Neural progenitor cell (in vitro differentiated cells): ENCODE measurements at regions not wholly inside any gene's neighbourhood (a gene's known extent, or its start where the extent isn't known, plus 50 kb on each side); places are given as distances from the start of the nearest gene placed in this dataset.
"Not testable (repeated sequence)": the region's sequence is repeated elsewhere in the genome, so short reads cannot be mapped to it uniquely, and the experiment has no call there.

Experiments used
- DNase-seq: peaks from one replicate; pipeline ENCODE4 v3.0.0-alpha.2; 2016; ENCODE audit warnings: low spot score
- H2AFZ ChIP-seq: fragments of 200-600 bp; sonication (generic); replicated peaks from 2 replicates; pipeline ENCODE4 v1.6.1; 2016; ENCODE audit warnings: antibody characterized with exemption
- H3F3A ChIP-seq: fragments of 200-600 bp; sonication (generic); 2 replicates; pipeline ENCODE4 v1.6.1; 2016; ENCODE audit warnings: antibody characterized with exemption, low read depth
- H3K27ac ChIP-seq: fragments of 200-600 bp; sonication (generic); 2 replicates; pipeline ENCODE4 v1.5.1; 2016; ENCODE audit warnings: mild to moderate bottlenecking
- H3K27me3 ChIP-seq: fragments of 200-600 bp; sonication (generic); 2 replicates; pipeline ENCODE4 v1.6.1; 2016; ENCODE audit warnings: mild to moderate bottlenecking, moderate library complexity
- H3K36me3 ChIP-seq: fragments of 200-600 bp; sonication (generic); 2 replicates; pipeline ENCODE4 v1.5.1; 2016
- H3K4me1 ChIP-seq: fragments of 200-600 bp; sonication (generic); 2 replicates; pipeline ENCODE4 v1.6.1; 2016; ENCODE audit warnings: mixed run types
- H3K4me2 ChIP-seq: fragments of 200-600 bp; sonication (generic); 2 replicates; pipeline ENCODE4 v1.6.1; 2016
- H3K4me3 ChIP-seq: fragments of 200-600 bp; sonication (generic); 2 replicates; pipeline ENCODE4 v1.5.1; 2016
- H3K79me2 ChIP-seq: fragments of 200-600 bp; sonication (generic); 2 replicates; pipeline ENCODE4 v1.6.1; 2016; ENCODE audit warnings: low read depth
- H3K9ac ChIP-seq: fragments of 200-600 bp; sonication (generic); 2 replicates; pipeline ENCODE4 v1.6.1; 2016
- H3K9me3 ChIP-seq: fragments of 200-600 bp; sonication (generic); 2 replicates; pipeline ENCODE4 v1.5.1; 2016; ENCODE audit warnings: low read depth
- H4K20me1 ChIP-seq: fragments of 200-600 bp; sonication (generic); 2 replicates; pipeline ENCODE4 v1.6.1; 2016; ENCODE audit warnings: low read depth
- H3K27ac Mint-ChIP-seq: 3 replicates; pipeline ENCODE4 v1.8.0; 2021; ENCODE audit warnings: mixed read lengths
- H3K27me3 Mint-ChIP-seq: 2 replicates; pipeline ENCODE4 v1.8.0; 2022; ENCODE audit warnings: low read depth, mild to moderate bottlenecking, inconsistent platforms, moderate library complexity, mixed read lengths; ENCODE audit not compliant: insufficient read depth
- H3K36me3 Mint-ChIP-seq: 3 replicates; pipeline ENCODE4 v1.8.0; 2021; ENCODE audit warnings: mixed read lengths
- H3K4me1 Mint-ChIP-seq: 3 replicates; pipeline ENCODE4 v1.8.0; 2021; ENCODE audit warnings: mixed read lengths
- H3K4me3 Mint-ChIP-seq: 3 replicates; pipeline ENCODE4 v1.8.0; 2021; ENCODE audit warnings: mild to moderate bottlenecking, moderate library complexity, mixed read lengths
- H3K9me3 Mint-ChIP-seq: 3 replicates; pipeline ENCODE4 v1.8.0; 2020; ENCODE audit warnings: mixed read lengths
- CTCF ChIP-seq: fragments of 200-600 bp; sonication (generic); IDR thresholded peaks from 2 replicates; pipeline ENCODE4 v1.5.1; 2017; ENCODE audit warnings: antibody characterized with exemption, mild to moderate bottlenecking
- EZH2 ChIP-seq: fragments of 200-600 bp; sonication (generic); IDR thresholded peaks from 2 replicates; pipeline ENCODE4 v1.6.1; 2017; ENCODE audit warnings: antibody characterized with exemption, mild to moderate bottlenecking, moderate library complexity
- EZH2phosphoT487 ChIP-seq: fragments of 200-600 bp; sonication (generic); IDR thresholded peaks from 2 replicates; pipeline ENCODE4 v1.6.1; 2017; ENCODE audit warnings: antibody characterized with exemption

GRCh38 chr11:49377978-49378377, 169.6 kb upstream of the FOLH1 start:
- H3K4me1 ChIP-seq = no peaks in the 10 kb centered on the region
- H3K4me2 ChIP-seq = peak overlapping the region; percentile 45
- peaks cover 13% of the 10 kb centered on the region for H3F3A ChIP-seq
- no peaks in the 10 kb centered on the region for H4K20me1 ChIP-seq
- Mint-ChIP-seq H3K4me3 (no peak overlapping the region), H3K36me3 (no peaks in the 10 kb centered on the region), H3K4me1 (no peaks in the 10 kb centered on the region), H3K27me3 (no peaks in the 10 kb centered on the region), H3K9me3 (peaks cover under 1% of the 10 kb centered on the region), H3K27ac (no peak overlapping the region)
- no peaks in the 10 kb centered on the region for H3K9me3 ChIP-seq
- TF ChIP-seq CTCF = no peak
- no peak for TF ChIP-seq EZH2
- no peak for TF ChIP-seq EZH2phosphoT487
- H3K79me2 ChIP-seq = no peaks in the 10 kb centered on the region
- H3K27me3 ChIP-seq = no peaks in the 10 kb centered on the region
- H3K9ac ChIP-seq = no peak overlapping the region
- no peaks in the 10 kb centered on the region for H3K36me3 ChIP-seq
- no peak overlapping the region for H3K27ac ChIP-seq
- H2AFZ ChIP-seq = peak overlapping the region; percentile 39
- peak; percentile 12 for DNase-seq
- H3K4me3 ChIP-seq = no peak overlapping the region

- not testable (repeated sequence) for H3K36me3 Mint-ChIP-seq, H4K20me1 ChIP-seq, H3K27ac Mint-ChIP-seq, H3K4me1 Mint-ChIP-seq, H3K27me3 ChIP-seq, H3K79me2 ChIP-seq, H3K9me3 ChIP-seq, H3K4me3 ChIP-seq, H3K4me1 ChIP-seq, H3K9me3 Mint-ChIP-seq, H3K36me3 ChIP-seq, H3K27ac ChIP-seq, H3K4me3 Mint-ChIP-seq, H3K27me3 Mint-ChIP-seq, DNase-seq, H3K4me2 ChIP-seq, H3K9ac ChIP-seq
- Histone ChIP-seq H2AFZ (peak overlapping the region; percentile 37), H3F3A (peaks cover 13% of the 10 kb centered on the region)
These were observed 165.5 kb upstream of the FOLH1 start for GRCh38 chr11:49373866-49374265.

GRCh38 chr11:49373385-49373784, 165.0 kb upstream of the FOLH1 start:
- H3K36me3 Mint-ChIP-seq = not testable (repeated sequence)

GRCh38 chr11:49372137-49372536, 163.7 kb upstream of the FOLH1 start:
- not testable (repeated sequence) for H3K9me3 Mint-ChIP-seq, H3F3A ChIP-seq, H3K27ac Mint-ChIP-seq, H3K4me2 ChIP-seq, H3K36me3 Mint-ChIP-seq, DNase-seq, H3K9ac ChIP-seq, H2AFZ ChIP-seq, H4K20me1 ChIP-seq, H3K4me3 Mint-ChIP-seq, H3K36me3 ChIP-seq, H3K4me3 ChIP-seq, H3K79me2 ChIP-seq, H3K4me1 Mint-ChIP-seq, H3K4me1 ChIP-seq, H3K27me3 ChIP-seq, H3K9me3 ChIP-seq, H3K27ac ChIP-seq, H3K27me3 Mint-ChIP-seq
- peak; percentile 50 for TF ChIP-seq CTCF

More at GRCh38 chr11:49373385-49373784, 165.0 kb upstream of the FOLH1 start:
- not testable (repeated sequence) for H3K4me1 ChIP-seq, H3K4me1 Mint-ChIP-seq, H2AFZ ChIP-seq, H3K4me3 Mint-ChIP-seq, H3K27me3 ChIP-seq, DNase-seq, H3K27me3 Mint-ChIP-seq, H3K79me2 ChIP-seq, H3K27ac ChIP-seq, H3K9ac ChIP-seq, H3K27ac Mint-ChIP-seq, H3K9me3 Mint-ChIP-seq, H3K4me3 ChIP-seq, H3K9me3 ChIP-seq, H3K4me2 ChIP-seq, H3K36me3 ChIP-seq, H4K20me1 ChIP-seq
- peaks cover 13% of the 10 kb centered on the region for H3F3A ChIP-seq

GRCh38 chr11:49368556-49368955, 160.2 kb upstream of the FOLH1 start:
- H3K27me3 ChIP-seq, H4K20me1 ChIP-seq, H3K9me3 ChIP-seq, H3K36me3 ChIP-seq, H3K27me3 Mint-ChIP-seq, H3K4me1 Mint-ChIP-seq, H3K27ac ChIP-seq, H3K9me3 Mint-ChIP-seq, H3F3A ChIP-seq, H3K4me3 Mint-ChIP-seq, H3K4me2 ChIP-seq, H3K36me3 Mint-ChIP-seq, H3K27ac Mint-ChIP-seq, H3K9ac ChIP-seq, H2AFZ ChIP-seq, H3K4me3 ChIP-seq, DNase-seq, H3K4me1 ChIP-seq, H3K79me2 ChIP-seq: not testable (repeated sequence)

- H3K27me3 Mint-ChIP-seq, H4K20me1 ChIP-seq, H3K27me3 ChIP-seq, H3K27ac ChIP-seq, H2AFZ ChIP-seq, H3K27ac Mint-ChIP-seq, H3K4me2 ChIP-seq, H3K4me1 Mint-ChIP-seq, H3K36me3 ChIP-seq, H3K9me3 Mint-ChIP-seq, H3K4me3 Mint-ChIP-seq, H3K4me1 ChIP-seq, H3K36me3 Mint-ChIP-seq, H3F3A ChIP-seq, H3K9me3 ChIP-seq, H3K79me2 ChIP-seq, H3K9ac ChIP-seq, DNase-seq, H3K4me3 ChIP-seq: not testable (repeated sequence)
These were observed 157.0 kb upstream of the FOLH1 start for GRCh38 chr11:49365375-49365774.

GRCh38 chr11:49362994-49363393, 154.6 kb upstream of the FOLH1 start:
- not testable (repeated sequence) for H3K36me3 Mint-ChIP-seq, H2AFZ ChIP-seq, H3F3A ChIP-seq, H3K9ac ChIP-seq, H3K4me1 ChIP-seq, H3K9me3 ChIP-seq, H3K27me3 Mint-ChIP-seq, H3K4me3 ChIP-seq, DNase-seq, H3K36me3 ChIP-seq, H3K4me2 ChIP-seq, H3K27me3 ChIP-seq, H4K20me1 ChIP-seq, H3K27ac Mint-ChIP-seq, H3K4me3 Mint-ChIP-seq, H3K27ac ChIP-seq, H3K4me1 Mint-ChIP-seq, H3K79me2 ChIP-seq
- peaks cover 13% of the 10 kb centered on the region for H3K9me3 Mint-ChIP-seq
